SJSA1 (cell line): ENCODE measurements at regions not wholly inside any gene's neighbourhood (a gene's known extent, or its start where the extent isn't known, plus 50 kb on each side); places are given as distances from the start of the nearest gene placed in this dataset.

Source experiments
- DNase-seq, 2 experiments: peaks; one replicate each; pipeline ENCODE4 v3.0.0-alpha.2; 2015 to 2020; ENCODE audit warnings: low spot score in 2 of 2, low read depth in 1 of 2
- H3K27ac ChIP-seq: fragments of 250-450 bp; sonication (Bioruptor Pico); 2 replicates; pipeline ENCODE4 v1.5.1; 2020; ENCODE audit warnings: mild to moderate bottlenecking, moderate library complexity
- H3K27me3 ChIP-seq: fragments of 250-450 bp; sonication (Bioruptor Pico); replicated peaks from 2 replicates; pipeline ENCODE4 v1.5.1; 2020; ENCODE audit warnings: mild to moderate bottlenecking, moderate library complexity
- H3K36me3 ChIP-seq: fragments of 250-450 bp; sonication (Bioruptor Pico); 2 replicates; pipeline ENCODE4 v1.5.1; 2020; ENCODE audit warnings: mild to moderate bottlenecking
- H3K4me1 ChIP-seq: fragments of 250-450 bp; sonication (Bioruptor Pico); replicated peaks from 2 replicates; pipeline ENCODE4 v1.6.1; 2021; ENCODE audit warnings: mild to moderate bottlenecking
- H3K4me3 ChIP-seq: fragments of 250-450 bp; sonication (Bioruptor Pico); 2 replicates; pipeline ENCODE4 v1.5.1; 2020; ENCODE audit warnings: mild to moderate bottlenecking
- H3K9me3 ChIP-seq: fragments of 250-450 bp; sonication (Bioruptor Pico); replicated peaks from 2 replicates; pipeline ENCODE4 v1.5.1; 2020; ENCODE audit warnings: mild to moderate bottlenecking

DNA sequence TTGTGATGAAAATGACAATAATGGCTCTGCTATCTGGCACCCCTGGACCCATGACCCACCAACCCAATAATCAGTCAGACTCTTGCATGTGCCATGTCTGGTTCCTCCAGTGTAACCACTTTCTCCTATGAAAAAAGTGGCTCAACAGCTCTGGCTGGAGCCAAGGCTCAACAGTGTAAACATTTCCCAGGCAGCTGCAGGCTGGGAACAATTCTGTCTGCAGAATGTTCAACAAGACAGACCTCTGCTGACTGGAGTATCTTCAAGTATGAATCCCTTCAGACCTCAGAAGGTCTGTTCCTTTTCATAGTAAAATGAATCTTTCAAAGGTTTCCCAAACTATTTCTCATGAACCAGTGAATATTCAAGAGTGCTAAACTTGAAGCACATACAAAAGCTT, 410.1 kb upstream of the HTR2A start:
- DNase-seq = no peak
- Histone ChIP-seq H3K9me3 (no peaks in the 10 kb centered on the region), H3K27ac (no peak overlapping the region), H3K27me3 (no peaks in the 10 kb centered on the region), H3K36me3 (no peaks in the 10 kb centered on the region), H3K4me3 (no peak overlapping the region), H3K4me1 (no peaks in the 10 kb centered on the region)

DNA sequence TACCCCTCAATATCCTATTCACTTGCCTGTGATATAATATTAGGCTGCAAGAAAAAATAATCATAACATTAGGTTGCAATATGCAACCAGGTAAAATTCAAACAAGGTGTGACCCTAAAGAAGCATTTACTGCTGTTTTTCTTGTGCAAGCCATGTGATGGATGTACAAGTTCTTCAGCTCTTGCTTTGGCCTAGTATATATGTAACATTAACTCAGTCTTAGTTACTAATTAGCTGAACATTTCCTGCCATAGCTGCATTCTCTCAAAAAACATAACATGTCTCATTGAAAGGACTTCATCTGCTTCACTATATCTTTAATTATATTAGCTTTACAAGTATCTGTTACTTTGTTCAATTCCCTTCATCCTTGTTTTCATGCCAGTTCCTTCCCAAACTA, 406.8 kb upstream of the HTR2A start:
- no peak for DNase-seq

DNA sequence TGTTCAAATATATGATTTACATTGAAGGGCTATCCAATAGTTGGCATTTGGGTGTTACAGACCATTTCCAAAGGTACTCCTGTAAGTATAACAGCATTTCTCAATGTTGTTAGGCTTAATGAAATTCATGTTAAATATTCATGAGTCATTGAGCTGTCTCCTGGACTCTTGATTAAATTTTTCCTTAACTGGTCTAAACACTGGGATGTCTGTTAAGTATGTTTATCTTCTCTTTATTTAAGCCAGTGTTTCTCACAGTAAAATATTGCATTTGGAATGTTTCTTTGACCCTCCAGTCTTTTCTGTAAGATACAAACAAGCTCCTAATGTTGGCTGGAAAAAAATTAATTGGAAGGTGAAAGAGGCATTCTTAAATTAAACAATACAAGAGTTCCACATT, 402.5 kb upstream of the HTR2A start:
- no peaks in the 10 kb centered on the region for H3K9me3 ChIP-seq
- no peak overlapping the region for H3K27ac ChIP-seq
- no peaks in the 10 kb centered on the region for H3K27me3 ChIP-seq
- no peaks in the 10 kb centered on the region for H3K4me1 ChIP-seq
- H3K36me3 ChIP-seq = no peaks in the 10 kb centered on the region
- no peak overlapping the region for H3K4me3 ChIP-seq
- DNase-seq = no peak

More for the DNA sequence above, 406.8 kb upstream of the HTR2A start:
- Histone ChIP-seq H3K27me3 (no peaks in the 10 kb centered on the region), H3K4me1 (no peaks in the 10 kb centered on the region), H3K36me3 (no peaks in the 10 kb centered on the region), H3K9me3 (no peaks in the 10 kb centered on the region), H3K27ac (no peak overlapping the region), H3K4me3 (no peak overlapping the region)

DNA sequence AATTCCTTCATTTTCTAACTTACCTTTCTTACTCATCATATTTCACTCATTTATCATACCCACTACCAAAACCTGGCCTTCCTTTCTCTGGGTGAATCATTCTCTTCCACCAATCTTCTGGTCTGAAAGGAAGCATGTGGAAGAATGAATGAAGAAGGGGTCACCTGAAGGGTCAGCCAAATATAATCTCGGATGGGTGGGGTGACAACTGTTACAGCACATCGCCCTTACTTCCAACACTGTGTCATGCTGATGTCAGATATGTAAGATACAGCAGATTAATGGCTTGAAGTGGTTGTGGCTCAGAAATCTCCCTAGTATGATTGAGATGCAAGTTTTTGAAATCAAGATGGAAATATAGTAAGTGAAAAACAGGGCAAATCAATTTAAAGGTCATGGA, 401.7 kb upstream of the HTR2A start:
- no peak for DNase-seq
- no peak overlapping the region for H3K4me3 ChIP-seq
- no peaks in the 10 kb centered on the region for H3K36me3 ChIP-seq
- H3K9me3 ChIP-seq = no peaks in the 10 kb centered on the region
- H3K4me1 ChIP-seq = no peaks in the 10 kb centered on the region
- no peaks in the 10 kb centered on the region for H3K27me3 ChIP-seq
- H3K27ac ChIP-seq = no peak overlapping the region

DNA sequence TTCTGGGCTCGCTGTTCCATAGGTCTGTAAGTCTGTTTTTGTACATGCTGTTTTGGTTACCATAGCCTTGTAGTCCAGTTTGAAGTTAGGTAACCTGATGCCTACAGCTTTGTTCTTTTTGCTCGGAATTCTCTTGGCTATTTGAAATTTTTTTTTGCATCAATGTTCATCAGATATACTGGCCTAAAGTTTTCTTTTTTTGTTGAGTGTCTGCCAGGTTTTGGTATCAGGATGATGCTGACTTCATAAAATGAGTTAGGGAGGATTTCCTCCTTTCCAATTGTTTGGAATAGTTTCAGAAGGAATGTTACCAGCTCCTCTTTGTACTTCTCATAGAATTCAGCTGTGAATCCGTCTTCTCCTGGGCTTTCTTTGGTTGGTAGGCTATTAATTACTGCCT, 397.8 kb upstream of the HTR2A start:
- H3K27ac ChIP-seq = no peak overlapping the region
- no peak for DNase-seq
- no peaks in the 10 kb centered on the region for H3K4me1 ChIP-seq
- H3K36me3 ChIP-seq = no peaks in the 10 kb centered on the region
- no peaks in the 10 kb centered on the region for H3K27me3 ChIP-seq
- H3K9me3 ChIP-seq = no peaks in the 10 kb centered on the region
- no peak overlapping the region for H3K4me3 ChIP-seq

DNA sequence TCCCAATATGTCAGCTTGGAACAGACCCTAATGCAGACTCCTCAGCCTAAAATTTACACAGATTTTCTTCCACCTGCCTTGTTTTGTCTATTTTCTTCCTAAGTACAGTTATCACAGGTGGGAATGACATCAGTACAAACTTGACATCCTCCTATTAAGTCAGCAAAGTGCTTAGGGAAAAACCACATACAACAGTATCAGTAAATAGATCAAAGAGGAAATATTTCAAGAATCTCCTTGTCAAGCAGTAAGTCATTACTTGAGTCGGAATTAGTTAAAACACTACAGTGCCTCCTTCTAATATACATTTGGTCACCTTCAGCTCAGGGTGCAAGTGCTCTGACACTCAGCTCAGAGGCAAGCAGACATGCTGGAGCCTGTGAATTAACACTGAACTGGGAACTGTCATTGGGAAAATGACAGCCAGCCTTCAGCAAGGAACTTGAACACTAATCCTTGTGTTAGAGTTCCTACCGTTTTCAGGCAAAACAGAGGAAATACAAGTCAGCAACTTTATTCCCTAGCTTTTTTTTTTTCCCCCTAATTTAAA, 394.3 kb upstream of the HTR2A start:
- no peaks in the 10 kb centered on the region for H3K9me3 ChIP-seq
- no peak overlapping the region for H3K27ac ChIP-seq
- H3K4me1 ChIP-seq = no peaks in the 10 kb centered on the region
- no peak for DNase-seq
- H3K4me3 ChIP-seq = no peak overlapping the region
- no peaks in the 10 kb centered on the region for H3K27me3 ChIP-seq
- H3K36me3 ChIP-seq = no peaks in the 10 kb centered on the region

DNA sequence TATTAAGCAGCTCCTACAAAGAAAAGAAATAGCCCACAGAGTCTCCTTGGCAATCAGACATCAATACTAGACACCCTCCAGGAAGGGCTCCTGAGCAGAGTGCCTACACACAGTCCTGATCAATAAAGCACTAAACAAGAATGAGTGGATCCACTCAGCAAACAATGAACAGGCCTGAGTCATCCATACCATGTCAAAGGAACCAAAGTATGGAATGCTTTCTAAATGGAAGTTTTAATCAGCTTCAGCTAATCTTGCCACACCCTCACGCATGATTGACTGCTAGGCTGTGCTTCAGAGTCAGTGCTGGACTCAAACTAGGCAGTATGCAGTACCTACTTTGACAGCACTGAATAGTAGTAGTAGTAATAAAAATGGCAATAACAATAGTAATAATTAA, 392.7 kb upstream of the HTR2A start:
- Histone ChIP-seq H3K27ac (no peak overlapping the region), H3K4me3 (no peak overlapping the region)
- no peak for DNase-seq

DNA sequence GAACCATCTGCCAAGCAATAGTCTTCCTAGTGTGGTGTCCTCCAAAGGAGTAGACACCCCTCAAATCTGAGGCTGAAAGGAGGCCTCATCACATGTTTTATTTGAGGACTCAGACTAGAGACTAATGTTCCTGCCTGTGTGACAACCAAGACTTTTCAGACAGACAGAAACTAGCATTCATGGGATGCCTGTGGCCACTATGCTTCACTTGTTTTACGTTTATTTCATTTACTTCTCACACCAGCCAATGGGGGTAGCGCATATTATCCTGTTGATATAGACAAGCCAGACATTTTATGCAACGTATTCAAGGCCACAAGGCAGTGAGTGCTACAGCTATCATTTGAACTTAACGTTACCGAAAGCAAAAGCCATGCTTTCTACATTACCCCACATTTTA, 391.7 kb upstream of the HTR2A start:
- Histone ChIP-seq H3K4me1 (no peaks in the 10 kb centered on the region), H3K27me3 (no peaks in the 10 kb centered on the region), H3K4me3 (no peak overlapping the region), H3K9me3 (no peaks in the 10 kb centered on the region), H3K36me3 (no peaks in the 10 kb centered on the region), H3K27ac (no peak overlapping the region)
- no peak for DNase-seq

More for the DNA sequence above, 392.7 kb upstream of the HTR2A start:
- Histone ChIP-seq H3K27me3 (no peaks in the 10 kb centered on the region), H3K9me3 (no peaks in the 10 kb centered on the region), H3K36me3 (no peaks in the 10 kb centered on the region), H3K4me1 (no peaks in the 10 kb centered on the region)

DNA sequence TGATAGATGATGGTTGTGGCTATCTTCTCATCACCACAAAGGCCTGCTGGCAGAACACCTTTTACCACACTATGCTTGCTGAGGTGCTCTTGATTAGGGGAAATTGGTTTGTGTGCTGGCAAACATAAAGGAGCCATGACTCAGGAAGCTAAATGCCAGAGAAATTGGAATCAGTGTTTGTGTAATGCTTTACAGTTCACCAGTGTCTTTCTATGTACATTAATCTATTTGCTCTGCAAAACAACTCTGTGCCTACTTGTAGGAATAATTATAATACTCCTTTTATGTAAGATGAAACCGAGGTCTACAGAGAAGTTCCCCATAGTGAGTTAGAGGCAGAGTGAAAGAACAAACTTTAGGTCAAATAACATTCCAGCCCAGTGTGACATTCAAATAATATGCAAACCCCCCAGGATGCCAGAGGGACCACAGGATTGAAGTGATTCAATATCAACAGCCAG, 390.5 kb upstream of the HTR2A start:
- Histone ChIP-seq H3K4me1 (no peaks in the 10 kb centered on the region), H3K36me3 (no peaks in the 10 kb centered on the region), H3K27me3 (no peaks in the 10 kb centered on the region), H3K27ac (no peak overlapping the region), H3K4me3 (no peak overlapping the region), H3K9me3 (no peaks in the 10 kb centered on the region)
- no peak for DNase-seq

DNA sequence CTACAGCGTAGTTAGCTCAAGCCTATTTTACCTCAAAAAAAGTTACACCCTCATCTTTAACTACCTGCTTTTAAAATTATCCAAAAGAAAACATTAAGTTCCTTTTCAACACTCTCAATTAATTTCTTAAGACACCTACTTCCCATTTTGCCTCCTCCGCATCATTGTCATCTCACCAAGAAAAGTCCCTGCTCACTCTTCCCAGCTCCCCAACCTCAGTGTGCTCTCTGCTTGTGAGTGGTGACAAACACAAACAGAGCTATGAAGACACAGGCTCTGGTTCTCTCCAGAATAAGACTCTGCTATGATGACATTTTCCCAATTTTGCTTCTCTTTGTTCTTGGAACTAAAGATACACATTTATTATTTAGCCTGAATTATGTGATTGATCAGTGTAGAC, 385.1 kb upstream of the HTR2A start:
- H3K27me3 ChIP-seq = no peaks in the 10 kb centered on the region
- H3K27ac ChIP-seq = no peak overlapping the region
- no peaks in the 10 kb centered on the region for H3K36me3 ChIP-seq
- DNase-seq = no peak
- no peaks in the 10 kb centered on the region for H3K4me1 ChIP-seq
- no peak overlapping the region for H3K4me3 ChIP-seq
- H3K9me3 ChIP-seq = no peaks in the 10 kb centered on the region

DNA sequence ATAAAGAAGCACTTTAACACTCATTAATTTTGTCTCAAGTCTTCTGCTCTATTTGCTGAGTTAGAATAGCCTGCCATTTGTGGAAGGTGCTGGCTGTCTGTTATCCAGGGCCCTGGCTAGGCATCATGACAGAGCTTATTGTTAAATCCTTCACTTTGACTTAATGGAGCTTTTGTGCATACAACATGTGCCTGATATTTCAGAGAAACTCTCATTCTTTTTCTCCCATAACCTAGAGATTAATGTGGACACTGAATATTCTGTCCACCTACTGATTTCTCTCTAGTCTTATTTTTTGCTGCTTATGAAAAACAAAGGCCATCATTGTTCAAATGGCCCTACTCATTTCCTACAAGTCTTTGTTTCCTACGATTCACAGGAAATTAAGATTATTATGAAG, 383.1 kb upstream of the HTR2A start:
- H3K36me3 ChIP-seq = no peaks in the 10 kb centered on the region
- H3K27ac ChIP-seq = no peak overlapping the region
- H3K4me1 ChIP-seq = no peaks in the 10 kb centered on the region
- DNase-seq = no peak
- H3K9me3 ChIP-seq = no peaks in the 10 kb centered on the region
- no peak overlapping the region for H3K4me3 ChIP-seq
- no peaks in the 10 kb centered on the region for H3K27me3 ChIP-seq

DNA sequence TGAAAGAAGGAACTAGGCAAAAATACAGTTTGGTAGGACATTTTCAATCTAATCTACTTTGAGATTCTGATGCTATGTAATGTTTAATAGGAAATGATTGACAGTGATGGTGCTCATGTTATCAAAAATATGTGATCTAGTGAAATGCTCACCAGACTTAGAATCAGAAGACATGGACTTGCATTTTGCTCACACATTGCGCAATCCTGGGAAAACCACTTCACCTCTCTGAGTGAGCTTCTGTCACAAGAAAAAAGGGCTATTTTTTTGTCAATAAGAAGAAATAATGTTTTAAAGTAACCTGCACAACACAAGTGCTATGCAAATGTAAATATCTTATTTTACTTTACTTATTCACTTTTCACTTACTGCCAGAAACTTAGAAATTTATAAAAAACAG, 380.9 kb upstream of the HTR2A start:
- Histone ChIP-seq H3K9me3 (no peaks in the 10 kb centered on the region), H3K27ac (no peak overlapping the region), H3K27me3 (no peaks in the 10 kb centered on the region), H3K36me3 (no peaks in the 10 kb centered on the region), H3K4me3 (no peak overlapping the region), H3K4me1 (no peaks in the 10 kb centered on the region)
- DNase-seq = no peak

DNA sequence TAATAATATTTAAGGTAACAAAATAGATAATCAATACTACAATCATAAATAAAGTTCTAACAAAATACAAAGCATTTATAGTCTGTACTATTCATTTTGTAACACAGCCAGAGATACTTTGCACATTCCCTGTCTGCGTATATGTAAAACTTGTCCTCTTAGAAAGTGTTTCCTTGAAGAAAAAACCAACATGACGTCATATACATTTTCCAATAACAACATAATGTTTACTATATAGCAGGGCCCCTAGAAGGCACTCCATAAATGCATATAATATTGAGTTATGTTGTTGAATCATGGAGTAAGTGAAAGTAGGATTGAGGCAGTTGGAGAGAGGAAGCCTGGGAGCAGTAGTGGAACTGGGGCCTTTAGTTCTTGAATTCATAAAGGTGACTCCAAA, 371.4 kb upstream of the HTR2A start:
- no peak overlapping the region for H3K4me3 ChIP-seq
- no peaks in the 10 kb centered on the region for H3K4me1 ChIP-seq
- H3K27me3 ChIP-seq = no peaks in the 10 kb centered on the region
- no peak for DNase-seq
- no peaks in the 10 kb centered on the region for H3K9me3 ChIP-seq
- H3K36me3 ChIP-seq = no peaks in the 10 kb centered on the region
- no peak overlapping the region for H3K27ac ChIP-seq

DNA sequence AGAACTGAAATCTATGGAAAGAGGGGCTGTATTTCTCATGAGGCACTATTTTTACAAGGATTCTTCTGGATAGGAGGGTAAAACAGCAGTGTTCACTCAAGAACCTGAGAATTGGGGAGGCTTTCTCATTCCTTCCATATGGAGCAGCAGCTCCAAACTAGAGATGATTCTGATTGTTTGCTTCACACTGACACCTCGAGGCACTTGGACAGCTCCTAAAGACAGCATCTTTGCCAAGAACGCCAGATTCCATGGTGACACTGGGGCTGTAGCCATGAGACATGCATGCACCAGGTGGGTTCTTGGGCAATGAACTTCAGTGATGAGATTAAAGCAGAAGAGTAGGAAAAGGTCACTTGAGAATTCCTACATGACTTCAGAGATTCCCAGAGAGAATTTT, 361.5 kb upstream of the HTR2A start:
- DNase-seq = no peak
- Histone ChIP-seq H3K27me3 (no peaks in the 10 kb centered on the region), H3K4me3 (no peak overlapping the region), H3K4me1 (no peaks in the 10 kb centered on the region), H3K9me3 (no peaks in the 10 kb centered on the region), H3K36me3 (no peaks in the 10 kb centered on the region), H3K27ac (no peak overlapping the region)

DNA sequence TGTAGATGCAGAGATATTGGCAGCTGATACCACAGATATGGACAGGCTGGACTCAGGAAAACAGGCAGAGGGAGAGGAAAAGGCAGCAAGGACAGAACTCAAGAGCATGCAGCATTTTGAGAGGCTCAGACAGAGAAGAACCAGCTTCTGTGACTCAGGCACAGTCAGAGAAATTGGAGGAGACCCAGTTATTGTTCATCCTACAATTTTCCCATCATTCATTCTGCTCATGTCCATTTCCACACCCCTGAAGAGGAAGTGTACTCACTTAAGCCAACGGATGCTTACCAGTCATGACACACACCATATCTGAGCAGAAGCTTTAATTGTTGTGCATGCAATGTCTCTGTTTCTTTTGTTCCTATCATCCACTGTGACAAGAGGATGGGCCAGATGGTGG, 359.8 kb upstream of the HTR2A start:
- no peaks in the 10 kb centered on the region for H3K4me1 ChIP-seq
- no peak for DNase-seq
- no peaks in the 10 kb centered on the region for H3K36me3 ChIP-seq
- no peaks in the 10 kb centered on the region for H3K27me3 ChIP-seq
- no peak overlapping the region for H3K27ac ChIP-seq
- H3K9me3 ChIP-seq = no peaks in the 10 kb centered on the region
- no peak overlapping the region for H3K4me3 ChIP-seq
